ENCODE measurements at regions not wholly inside any gene's neighbourhood (a gene's known extent, or its start where the extent isn't known, plus 50 kb on each side); places are given as distances from the start of the nearest gene placed in this dataset.

DNA sequence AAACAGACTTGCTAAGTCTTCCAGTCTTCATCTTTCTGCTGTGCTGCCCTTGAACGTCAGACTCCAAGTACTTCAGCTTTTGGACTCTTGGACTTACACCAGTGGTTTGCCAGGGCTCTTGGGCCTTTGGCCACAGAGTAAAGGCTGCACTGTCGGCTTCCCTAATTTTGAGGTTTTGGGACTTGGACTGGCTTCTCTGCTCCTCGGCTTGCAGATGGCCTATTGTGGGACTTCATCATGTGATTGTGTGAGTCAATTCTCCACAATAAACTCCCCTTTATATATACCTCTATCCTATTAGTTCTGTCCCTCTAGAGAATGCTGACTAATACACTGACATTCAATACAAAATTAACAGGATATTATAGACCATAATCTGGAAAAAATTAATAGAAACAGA, 628.1 kb downstream of the PLPP3 start:
- 65 to 67% methylated on average over 3 of the region's 3 CpGs for WGBS, 2 donors
- intact Hi-C loops (cut with DNase I), result no loop called here
- no peak overlapping the region for H3K4me3 ChIP-seq
- no peaks in the 10 kb centered on the region for H3K36me3 ChIP-seq (replicated peaks in 1 of 2; ENCODE audit: insufficient read depth in 1 of 2, low read depth in 2 of 2)
- DNase-seq, result no peak
- ATAC-seq, result no peak
- no peaks in the 10 kb centered on the region for H3K4me1 ChIP-seq
- TF ChIP-seq, protein P1, sequence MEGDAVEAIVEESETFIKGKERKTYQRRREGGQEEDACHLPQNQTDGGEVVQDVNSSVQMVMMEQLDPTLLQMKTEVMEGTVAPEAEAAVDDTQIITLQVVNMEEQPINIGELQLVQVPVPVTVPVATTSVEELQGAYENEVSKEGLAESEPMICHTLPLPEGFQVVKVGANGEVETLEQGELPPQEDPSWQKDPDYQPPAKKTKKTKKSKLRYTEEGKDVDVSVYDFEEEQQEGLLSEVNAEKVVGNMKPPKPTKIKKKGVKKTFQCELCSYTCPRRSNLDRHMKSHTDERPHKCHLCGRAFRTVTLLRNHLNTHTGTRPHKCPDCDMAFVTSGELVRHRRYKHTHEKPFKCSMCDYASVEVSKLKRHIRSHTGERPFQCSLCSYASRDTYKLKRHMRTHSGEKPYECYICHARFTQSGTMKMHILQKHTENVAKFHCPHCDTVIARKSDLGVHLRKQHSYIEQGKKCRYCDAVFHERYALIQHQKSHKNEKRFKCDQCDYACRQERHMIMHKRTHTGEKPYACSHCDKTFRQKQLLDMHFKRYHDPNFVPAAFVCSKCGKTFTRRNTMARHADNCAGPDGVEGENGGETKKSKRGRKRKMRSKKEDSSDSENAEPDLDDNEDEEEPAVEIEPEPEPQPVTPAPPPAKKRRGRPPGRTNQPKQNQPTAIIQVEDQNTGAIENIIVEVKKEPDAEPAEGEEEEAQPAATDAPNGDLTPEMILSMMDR (IDR thresholded peaks at IDR 0.05), result no peak
- TF ChIP-seq POLR2A (IDR thresholded peaks at IDR 0.05), result no peak
- H3K27me3 ChIP-seq, result no peaks in the 10 kb centered on the region
- peaks cover 0 to 7% (median 0%) of the 10 kb centered on the region in 3 donors for H3K9me3 ChIP-seq
- no peak overlapping the region for H3K27ac ChIP-seq

DNA sequence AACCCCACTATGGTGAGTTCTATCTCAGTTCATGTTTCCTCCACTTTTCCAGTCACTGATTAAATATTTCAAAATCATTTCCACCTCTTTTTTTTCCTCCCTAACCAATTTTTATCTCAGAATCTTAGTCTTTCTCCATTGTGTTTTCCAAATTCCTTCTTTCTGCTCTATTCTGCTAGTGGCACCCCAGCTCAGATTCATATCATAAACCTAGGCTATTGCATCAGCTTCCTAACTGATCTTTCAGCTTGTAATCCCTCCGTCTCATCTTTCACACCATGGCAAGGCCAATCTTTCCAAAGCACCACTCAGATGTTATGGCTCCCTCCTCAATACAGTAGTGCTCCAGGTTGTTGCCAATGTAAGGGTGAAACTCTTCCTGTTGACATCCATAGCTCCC, 631.9 kb downstream of the PLPP3 start:
- Histone ChIP-seq H3K9me3 (no peaks in the 10 kb centered on the region), H3K4me1 (no peaks in the 10 kb centered on the region), H3K27me3 (no peaks in the 10 kb centered on the region), H3K36me3 (replicated peaks in 1 of 2; ENCODE audit: insufficient read depth in 1 of 2, low read depth in 2 of 2) (no peaks in the 10 kb centered on the region), H3K4me3 (no peak overlapping the region), H3K27ac (no peak overlapping the region)
- TF ChIP-seq, protein P1 (IDR thresholded peaks at IDR 0.05), result no peak
- TF ChIP-seq POLR2A (IDR thresholded peaks at IDR 0.05), result no peak
- ATAC-seq (no peak), DNase-seq (no peak)
- intact Hi-C loops (cut with DNase I), result no loop called here
- WGBS, 2 donors, result 88 to 95% methylated on average over 1 of the region's 1 CpG

DNA sequence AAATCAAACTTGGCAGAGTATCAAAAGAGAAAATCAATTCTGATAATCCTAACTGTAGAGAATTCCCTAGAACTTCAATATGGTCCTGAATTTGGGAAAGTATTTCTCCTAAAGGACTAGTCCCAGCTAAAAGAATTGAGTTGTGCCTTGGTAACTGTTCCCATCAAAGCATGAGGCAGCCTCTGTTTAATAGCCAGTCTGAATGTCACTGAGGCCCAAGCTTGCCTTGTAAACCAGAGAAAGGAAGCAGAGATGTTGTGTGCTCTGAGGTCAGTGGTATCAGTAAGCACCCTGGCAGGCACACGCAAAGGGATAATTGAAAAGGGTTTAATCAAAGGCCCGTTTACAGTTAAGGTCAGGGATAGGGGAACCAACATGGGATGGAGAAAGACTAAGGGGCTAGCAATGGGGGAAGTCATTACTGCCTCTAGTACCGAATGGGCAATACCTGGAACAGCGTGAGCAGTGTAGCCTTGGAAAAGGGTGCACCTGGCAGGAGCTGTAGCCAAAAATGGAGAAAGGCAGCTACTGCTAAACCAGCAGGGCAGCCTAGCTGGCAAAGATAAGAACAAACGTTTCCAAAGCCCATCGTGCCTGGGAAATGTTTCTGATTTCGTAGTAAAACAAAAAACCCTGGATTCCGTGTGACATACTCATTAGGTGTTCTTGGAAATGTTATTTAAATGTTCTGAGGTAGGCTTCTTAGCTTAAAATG, 635.5 kb downstream of the PLPP3 start:
- DNase-seq (no peak), ATAC-seq (no peak)
- Histone ChIP-seq H3K27me3 (no peaks in the 10 kb centered on the region), H3K4me3 (no peak overlapping the region), H3K9me3 (no peaks in the 10 kb centered on the region), H3K4me1 (no peaks in the 10 kb centered on the region), H3K36me3 (replicated peaks in 1 of 2; ENCODE audit: insufficient read depth in 1 of 2, low read depth in 2 of 2) (no peaks in the 10 kb centered on the region), H3K27ac (no peak overlapping the region)
- WGBS, 2 donors, result 33 to 43% methylated on average over 8 of the region's 8 CpGs
- intact Hi-C loops (cut with DNase I), result no loop called here
- TF ChIP-seq, protein P1 (IDR thresholded peaks at IDR 0.05), result no peak
- no peak for TF ChIP-seq POLR2A (IDR thresholded peaks at IDR 0.05)

DNA sequence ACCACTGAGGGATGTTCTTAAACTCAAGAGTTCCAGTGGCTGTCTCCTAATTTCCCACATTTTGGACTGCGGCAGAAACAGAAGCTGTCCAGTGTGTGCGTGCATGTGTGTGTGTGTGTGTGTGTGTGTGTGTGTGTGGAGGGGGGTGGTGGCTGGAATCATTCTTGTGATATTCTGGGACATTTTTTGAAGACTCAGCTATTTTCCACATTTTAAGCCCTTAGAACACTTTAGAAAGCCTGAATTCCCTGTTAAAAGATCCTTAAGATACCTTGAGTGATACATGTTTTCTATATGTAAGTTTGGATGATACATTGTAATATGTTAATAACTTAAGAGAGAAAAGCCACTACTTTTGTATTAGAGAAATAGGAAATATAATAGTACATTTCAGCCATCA, 636.4 kb downstream of the PLPP3 start:
- intact Hi-C loops (cut with DNase I), result no loop called here
- Histone ChIP-seq H3K27ac (no peak overlapping the region), H3K27me3 (no peaks in the 10 kb centered on the region), H3K4me1 (no peaks in the 10 kb centered on the region), H3K4me3 (no peak overlapping the region), H3K9me3 (no peaks in the 10 kb centered on the region), H3K36me3 (replicated peaks in 1 of 2; ENCODE audit: insufficient read depth in 1 of 2, low read depth in 2 of 2) (no peaks in the 10 kb centered on the region)
- no peak for ATAC-seq
- no peak for DNase-seq
- TF ChIP-seq POLR2A (IDR thresholded peaks at IDR 0.05), result no peak
- TF ChIP-seq, protein P1 (IDR thresholded peaks at IDR 0.05), result no peak
- 93 to 96% methylated on average over 2 of the region's 2 CpGs for WGBS, 2 donors

DNA sequence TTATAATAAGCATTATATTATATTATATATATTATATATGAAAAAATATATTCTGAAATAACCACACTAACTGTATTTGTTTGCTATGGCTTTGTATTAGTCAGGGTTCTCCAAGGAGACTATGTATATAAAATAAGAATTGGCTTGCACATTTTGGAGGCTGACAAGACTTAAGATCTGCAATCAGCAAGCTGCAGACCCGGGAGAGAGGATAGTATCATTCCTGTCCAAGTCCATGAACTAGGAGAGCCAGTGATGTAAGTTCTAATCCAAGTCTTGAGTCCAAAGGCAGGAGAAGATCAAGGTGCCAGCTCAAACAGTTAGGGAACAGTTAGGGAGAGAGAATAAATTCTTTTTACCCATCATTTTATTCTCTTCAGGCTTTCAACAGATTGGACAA, 639.5 kb downstream of the PLPP3 start:
- intact Hi-C loops (cut with DNase I), result no loop called here
- Histone ChIP-seq H3K4me3 (no peak overlapping the region), H3K27me3 (no peaks in the 10 kb centered on the region), H3K4me1 (no peaks in the 10 kb centered on the region), H3K36me3 (replicated peaks in 1 of 2; ENCODE audit: insufficient read depth in 1 of 2, low read depth in 2 of 2) (no peaks in the 10 kb centered on the region), H3K9me3 (no peaks in the 10 kb centered on the region), H3K27ac (no peak overlapping the region)
- 74 to 78% methylated on average over 1 of the region's 1 CpG for WGBS, 2 donors
- ATAC-seq (no peak), DNase-seq (no peak)
- TF ChIP-seq POLR2A (IDR thresholded peaks at IDR 0.05), result no peak
- TF ChIP-seq, protein P1 (IDR thresholded peaks at IDR 0.05), result no peak
